GM12878 (cell line): ENCODE measurements at regions not wholly inside any gene's neighbourhood (a gene's known extent, or its start where the extent isn't known, plus 50 kb on each side); places are given as distances from the start of the nearest gene placed in this dataset.

Experiments used
- ASH2L ChIP-seq: fragments of 300-600, 200-600 bp; sonication (generic); IDR thresholded peaks from 2 replicates; pipeline ENCODE4 v1.6.1; 2017; ENCODE audit warnings: low read depth, mild to moderate bottlenecking, borderline replicate concordance
- CTCF ChIP-seq, 3 experiments: IDR thresholded peaks in 2 of 3; conservative IDR thresholded peaks in 1 of 3; 2 replicates each; pipeline ENCODE4 v1.5.1; 2011; ENCODE audit warnings: low read depth in 3 of 3, low read length in 3 of 3, mild to moderate bottlenecking in 3 of 3, control low read depth in 2 of 3, moderate library complexity in 2 of 3, inconsistent platforms in 1 of 3, mixed read lengths in 1 of 3; ENCODE audit not compliant: control insufficient read depth in 2 of 3, insufficient read depth in 1 of 3; ENCODE audit errors: extremely low read depth in 1 of 3
- EGR1 ChIP-seq, 2 experiments: IDR thresholded peaks; 1 replicate in 1 of 2; 2 replicates in 1 of 2; pipeline ENCODE4 v1.6.1; 2011 to 2012; ENCODE audit warnings: low read depth in 2 of 2, low read length in 2 of 2, borderline replicate concordance in 1 of 2, mild to moderate bottlenecking in 1 of 2, moderate library complexity in 1 of 2
- EZH2 ChIP-seq: IDR thresholded peaks from 2 replicates; pipeline ENCODE4 v1.6.1; 2012; ENCODE audit warnings: low read depth, mild to moderate bottlenecking, control low read depth, inconsistent platforms, low read length, borderline replicate concordance; ENCODE audit not compliant: control insufficient read depth
- FOXM1 ChIP-seq: IDR thresholded peaks from 2 replicates; pipeline ENCODE4 v1.6.1; 2012; ENCODE audit warnings: low read depth, mild to moderate bottlenecking, inconsistent platforms, low read length, moderate library complexity
- HDAC6 ChIP-seq: fragments of 200-600 bp; sonication (generic); IDR thresholded peaks from one replicate; pipeline ENCODE4 v1.8.0; 2017; ENCODE audit warnings: antibody characterized with exemption; ENCODE audit not compliant: unreplicated experiment
- MAX ChIP-seq: IDR thresholded peaks from 2 replicates; pipeline ENCODE4 v1.6.1; 2012; ENCODE audit warnings: low read depth, low read length, improper control_type of control experiment
- MEF2A ChIP-seq: IDR thresholded peaks from 2 replicates; pipeline ENCODE4 v1.6.1; 2011; ENCODE audit warnings: low read depth, mild to moderate bottlenecking, low read length, moderate library complexity; ENCODE audit not compliant: insufficient read depth
- NFXL1 ChIP-seq: fragments of 450-650 bp; IDR thresholded peaks from 2 replicates; pipeline ENCODE4 v1.6.1; 2017; ENCODE audit warnings: antibody characterized with exemption, mild to moderate bottlenecking, borderline replicate concordance
- POLR2A ChIP-seq: IDR thresholded peaks from 2 replicates; pipeline ENCODE4 v1.6.1; 2011; ENCODE audit warnings: low read depth, mild to moderate bottlenecking, low read length
- POLR2AphosphoS5 ChIP-seq: IDR thresholded peaks from 2 replicates; pipeline ENCODE4 v1.6.1; 2011; ENCODE audit warnings: mild to moderate bottlenecking, low read length, inconsistent platforms
- ZBTB33 ChIP-seq: fragments of 450-650 bp; IDR thresholded peaks from 2 replicates; pipeline ENCODE4 v1.6.1; 2017; ENCODE audit warnings: mild to moderate bottlenecking
- ZNF384 ChIP-seq: IDR thresholded peaks from 2 replicates; pipeline ENCODE4 v1.6.1; 2012; ENCODE audit warnings: low read depth, mild to moderate bottlenecking, low read length, improper control_type of control experiment, borderline replicate concordance
- ZNF592 ChIP-seq: fragments of 450-650 bp; IDR thresholded peaks from 2 replicates; pipeline ENCODE4 v1.6.1; 2017; ENCODE audit warnings: mild to moderate bottlenecking, moderate library complexity

GRCh38 chr9:105158898-105159297, 85.6 kb upstream of the SLC44A1 start:
- TF ChIP-seq CTCF (IDR thresholded peaks at IDR 0.05 in 2 of 3, conservative IDR thresholded peaks at IDR 0.05 in 1 of 3; ENCODE audit: control insufficient read depth in 2 of 3, extremely low read depth in 1 of 3, insufficient read depth in 1 of 3, low read depth in 3 of 3, low read length in 3 of 3): no peak
- no peak for TF ChIP-seq EZH2
- TF ChIP-seq POLR2A: no peak
- no peak for TF ChIP-seq MEF2A
- no peak for TF ChIP-seq POLR2AphosphoS5
- TF ChIP-seq NFXL1: no peak
- no peak for TF ChIP-seq ASH2L
- no peak for TF ChIP-seq FOXM1
- TF ChIP-seq ZNF592: no peak
- no peak for TF ChIP-seq ZBTB33
- TF ChIP-seq HDAC6: no peak
- TF ChIP-seq ZNF384: no peak
- no peak for TF ChIP-seq MAX
- TF ChIP-seq EGR1 (IDR thresholded peaks at IDR 0.05; ENCODE audit: borderline replicate concordance in 1 of 2, low read depth in 2 of 2, low read length in 2 of 2): no peak
